ENCODE measurements at regions not wholly inside any gene's neighbourhood (a gene's known extent, or its start where the extent isn't known, plus 50 kb on each side); places are given as distances from the start of the nearest gene placed in this dataset.

- TF ChIP-seq ZNF462 (CRISPR knock-in tag; IDR thresholded peaks at IDR 0.05) (no peak), POLR2AphosphoS5 (IDR thresholded peaks at IDR 0.05; ENCODE audit: low read depth) (no peak), CREB1 (CRISPR knock-in tag; IDR thresholded peaks at IDR 0.05; ENCODE audit: low read depth) (no peak), REST (IDR thresholded peaks at IDR 0.05; ENCODE audit: unreplicated experiment) (no peak), NANOG (IDR thresholded peaks at IDR 0.05; ENCODE audit: borderline replicate concordance) (no peak)
These were observed 55.4 kb upstream of the EPB41L1 start (continued) for GRCh38 chr20:36099106-36099505.

- no peak overlapping the region for H3K27ac ChIP-seq (ENCODE audit: low read depth)
- TF ChIP-seq REST (IDR thresholded peaks at IDR 0.05; ENCODE audit: unreplicated experiment) = no peak
- TF ChIP-seq EZH2phosphoT487 (IDR thresholded peaks at IDR 0.05; ENCODE audit: unreplicated experiment) = no peak
- TF ChIP-seq EZH2 (IDR thresholded peaks at IDR 0.05; ENCODE audit: low read depth, unreplicated experiment) = no peak
- no peak for TF ChIP-seq JUNB (IDR thresholded peaks at IDR 0.05; ENCODE audit: unreplicated experiment)
- TF ChIP-seq ZNF331 (CRISPR knock-in tag; IDR thresholded peaks at IDR 0.05; ENCODE audit: low read depth) = no peak
- TF ChIP-seq STAT1 (IDR thresholded peaks at IDR 0.05; ENCODE audit: unreplicated experiment) = no peak
- TF ChIP-seq ETS1 (IDR thresholded peaks at IDR 0.05) = no peak
These were observed 53.3 kb upstream of the EPB41L1 start for GRCh38 chr20:36101192-36101591.

More at GRCh38 chr20:36101192-36101591, 53.3 kb upstream of the EPB41L1 start:
- Histone ChIP-seq H3K4me3 (no peak overlapping the region), H3K9me2 (ENCODE audit: insufficient read depth) (no peaks in the 10 kb centered on the region), H3K27me3 (ENCODE audit: insufficient read depth) (peaks cover 47% of the 10 kb centered on the region), H3K36me3 (ENCODE audit: insufficient read depth) (no peaks in the 10 kb centered on the region), H4K20me1 (replicated peaks; ENCODE audit: insufficient read depth) (peaks cover 10% of the 10 kb centered on the region; the same call in 1 of the 2 replicates), H3F3A (replicated peaks; ENCODE audit: low read depth) (no peaks in the 10 kb centered on the region; the same call in 1 of the 2 replicates), H3K79me2 (replicated peaks; ENCODE audit: insufficient read depth) (no peaks in the 10 kb centered on the region), H3K4me2 (no peak overlapping the region), H3K4me1 (ENCODE audit: insufficient read depth) (peaks cover 18% of the 10 kb centered on the region), H2AFZ (no peak overlapping the region)
- peaks cover 64% of the 10 kb centered on the region for H3K27me3 Mint-ChIP-seq (ENCODE audit: insufficient read depth, low read depth, poor library complexity)
- no peak overlapping the region for H3K4me3 Mint-ChIP-seq
- no peak for DNase-seq (ENCODE audit: low spot score)
- no peaks in the 10 kb centered on the region for H3K36me3 Mint-ChIP-seq (ENCODE audit: low read depth)
- H3K4me1 Mint-ChIP-seq = peaks cover 29% of the 10 kb centered on the region
- no peak overlapping the region for H3K27ac Mint-ChIP-seq
- H3K9me3 Mint-ChIP-seq = no peaks in the 10 kb centered on the region
- ATAC-seq = no peak

Measured in GM23338 (cell line).